OCI-LY3 (cell line): ENCODE measurements at regions not wholly inside any gene's neighbourhood (a gene's known extent, or its start where the extent isn't known, plus 50 kb on each side); places are given as distances from the start of the nearest gene placed in this dataset.
"Not testable (repeated sequence)": the region's sequence is repeated elsewhere in the genome, so short reads cannot be mapped to it uniquely, and the experiment has no call there.

Source experiments
- H2AFZ ChIP-seq: fragments of 200-600, 300-600 bp; shearing (Covaris generic); 2 replicates; pipeline ENCODE4 v1.6.0; 2014; ENCODE audit warnings: antibody characterized with exemption, low read depth, low read length
- H3K27ac ChIP-seq: fragments of 200-600, 300-600 bp; sonication (generic); 2 replicates; pipeline ENCODE4 v1.5.1; 2014; ENCODE audit warnings: mild to moderate bottlenecking, low read length, moderate library complexity, mixed read lengths
- H3K27me3 ChIP-seq: fragments of 200-600, 300-600 bp; sonication (generic); 2 replicates; pipeline ENCODE4 v1.6.1; 2014; ENCODE audit warnings: low read depth, low read length, mixed read lengths
- H3K36me3 ChIP-seq: fragments of 200-600, 300-600 bp; sonication (generic); replicated peaks from 2 replicates; pipeline ENCODE3; 2014; ENCODE audit warnings: low read depth, low read length, mixed read lengths
- H3K4me1 ChIP-seq: fragments of 300-600, 200-600 bp; sonication (generic); 2 replicates; pipeline ENCODE4 v1.6.1; 2014; ENCODE audit warnings: low read length, mixed read lengths
- H3K4me2 ChIP-seq: fragments of 200-600, 300-600 bp; sonication (generic); 2 replicates; pipeline ENCODE4 v1.6.1; 2014; ENCODE audit warnings: low read length, mixed read lengths
- H3K4me3 ChIP-seq: fragments of 300-600, 200-600 bp; sonication (generic); 2 replicates; pipeline ENCODE4 v1.5.1; 2014; ENCODE audit warnings: antibody characterized with exemption, mild to moderate bottlenecking, low read length, moderate library complexity
- H3K79me2 ChIP-seq: fragments of 300-600, 200-600 bp; shearing (Covaris generic); 2 replicates; pipeline ENCODE4 v1.6.1; 2014; ENCODE audit warnings: mild to moderate bottlenecking, low read length, mixed read lengths
- H3K9ac ChIP-seq: fragments of 300-600, 200-600 bp; shearing (Covaris generic); 2 replicates; pipeline ENCODE4 v1.6.0; 2014; ENCODE audit warnings: mild to moderate bottlenecking, low read length, moderate library complexity
- H3K9me3 ChIP-seq: fragments of 200-600, 300-600 bp; shearing (Covaris generic); 2 replicates; pipeline ENCODE4 v1.6.1; 2014; ENCODE audit warnings: low read length, mixed read lengths; ENCODE audit not compliant: insufficient read depth
- H4K20me1 ChIP-seq: fragments of 200-600, 300-600 bp; sonication (generic); 2 replicates; pipeline ENCODE4 v1.6.1; 2016; ENCODE audit warnings: low read length, mixed read lengths; ENCODE audit not compliant: insufficient read depth
- EZH2phosphoT487 ChIP-seq: fragments of 200-600 bp; shearing (Covaris generic); IDR thresholded peaks from 2 replicates; pipeline ENCODE4 v1.6.1; 2018; ENCODE audit warnings: antibody characterized with exemption, mixed run types, low read depth
- TF ChIP-seq, protein P1 (sequence below): fragments of 200-600, 300-600 bp; sonication (generic); IDR thresholded peaks from 2 replicates; pipeline ENCODE4 v1.5.1; 2014; ENCODE audit warnings: antibody characterized with exemption, low read length, low read depth

- Histone ChIP-seq H3K27me3 (no peaks in the 10 kb centered on the region), H3K4me1 (peaks cover 11% of the 10 kb centered on the region), H3K79me2 (no peaks in the 10 kb centered on the region), H3K9ac (no peak overlapping the region), H3K4me3 (no peak overlapping the region), H3K4me2 (peak overlapping the region; percentile 24), H3K9me3 (peaks cover 9% of the 10 kb centered on the region; the same call in 1 of the 2 replicates), H3K36me3 (no peaks in the 10 kb centered on the region), H3K27ac (peak overlapping the region; percentile 21), H2AFZ (no peak overlapping the region), H4K20me1 (no peaks in the 10 kb centered on the region)
- TF ChIP-seq EZH2phosphoT487 = no peak
- TF ChIP-seq, protein P1, sequence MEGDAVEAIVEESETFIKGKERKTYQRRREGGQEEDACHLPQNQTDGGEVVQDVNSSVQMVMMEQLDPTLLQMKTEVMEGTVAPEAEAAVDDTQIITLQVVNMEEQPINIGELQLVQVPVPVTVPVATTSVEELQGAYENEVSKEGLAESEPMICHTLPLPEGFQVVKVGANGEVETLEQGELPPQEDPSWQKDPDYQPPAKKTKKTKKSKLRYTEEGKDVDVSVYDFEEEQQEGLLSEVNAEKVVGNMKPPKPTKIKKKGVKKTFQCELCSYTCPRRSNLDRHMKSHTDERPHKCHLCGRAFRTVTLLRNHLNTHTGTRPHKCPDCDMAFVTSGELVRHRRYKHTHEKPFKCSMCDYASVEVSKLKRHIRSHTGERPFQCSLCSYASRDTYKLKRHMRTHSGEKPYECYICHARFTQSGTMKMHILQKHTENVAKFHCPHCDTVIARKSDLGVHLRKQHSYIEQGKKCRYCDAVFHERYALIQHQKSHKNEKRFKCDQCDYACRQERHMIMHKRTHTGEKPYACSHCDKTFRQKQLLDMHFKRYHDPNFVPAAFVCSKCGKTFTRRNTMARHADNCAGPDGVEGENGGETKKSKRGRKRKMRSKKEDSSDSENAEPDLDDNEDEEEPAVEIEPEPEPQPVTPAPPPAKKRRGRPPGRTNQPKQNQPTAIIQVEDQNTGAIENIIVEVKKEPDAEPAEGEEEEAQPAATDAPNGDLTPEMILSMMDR = no peak
Observed at GRCh38 chr10:89992575-89992974, 291.2 kb downstream of the KIF20B start.

DNA sequence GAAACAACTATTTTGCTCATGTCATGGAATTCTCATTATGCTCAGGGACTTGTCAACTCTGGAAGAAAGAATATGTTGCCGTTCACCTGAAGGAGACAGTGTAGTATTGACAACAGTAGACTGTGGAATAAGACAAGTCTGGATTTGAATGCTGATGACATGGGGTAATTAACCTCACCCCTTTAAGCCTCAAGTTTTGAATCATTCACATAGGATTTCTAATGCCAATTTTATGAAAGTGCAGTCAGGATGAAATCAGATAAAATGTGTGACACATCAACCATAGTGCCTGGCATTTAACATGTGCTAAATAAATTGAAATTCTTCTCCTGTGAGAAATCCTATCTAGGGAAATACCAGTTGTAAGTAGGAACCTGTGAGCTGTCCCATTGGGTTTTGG lies 305.8 kb downstream of the KIF20B start:
- Histone ChIP-seq H3K27me3 (no peaks in the 10 kb centered on the region), H4K20me1 (no peaks in the 10 kb centered on the region), H3K9ac (no peak overlapping the region), H2AFZ (no peak overlapping the region), H3K9me3 (no peaks in the 10 kb centered on the region), H3K4me1 (no peaks in the 10 kb centered on the region), H3K4me2 (no peak overlapping the region), H3K27ac (no peak overlapping the region), H3K36me3 (no peaks in the 10 kb centered on the region), H3K79me2 (no peaks in the 10 kb centered on the region), H3K4me3 (no peak overlapping the region)
- no peak for TF ChIP-seq EZH2phosphoT487
- TF ChIP-seq, protein P1 = no peak

DNA sequence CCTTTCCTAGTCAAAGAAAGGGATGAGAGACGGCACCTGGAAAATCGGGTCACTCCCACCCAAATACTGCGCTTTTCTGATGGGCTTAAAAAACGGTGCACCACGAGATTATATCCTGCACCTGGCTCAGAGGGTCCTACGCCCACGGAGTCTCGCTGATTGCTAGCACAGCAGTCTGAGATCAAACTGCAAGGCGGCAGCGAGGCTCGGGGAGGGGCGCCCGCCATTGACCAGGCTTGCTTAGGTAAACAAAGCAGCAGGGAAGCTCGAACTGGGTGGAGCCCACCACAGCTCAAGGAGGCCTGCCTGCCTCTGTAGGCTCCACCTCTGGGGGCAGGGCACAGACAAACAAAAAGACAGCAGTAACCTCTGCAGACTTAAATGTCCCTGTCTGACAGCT lies 309.9 kb downstream of the KIF20B start:
- not testable (repeated sequence) for H3K36me3 ChIP-seq, H3K9ac ChIP-seq, H3K4me1 ChIP-seq, H3K9me3 ChIP-seq, H3K27me3 ChIP-seq, H3K4me3 ChIP-seq, H3K27ac ChIP-seq, H4K20me1 ChIP-seq, H3K4me2 ChIP-seq, H2AFZ ChIP-seq, H3K79me2 ChIP-seq

- no peak overlapping the region for H3K4me2 ChIP-seq
Observed at GRCh38 chr10:90018819-90019218, 317.4 kb downstream of the KIF20B start.

More at GRCh38 chr10:90018819-90019218, 317.4 kb downstream of the KIF20B start:
- no peak overlapping the region for H2AFZ ChIP-seq
- H3K79me2 ChIP-seq = no peaks in the 10 kb centered on the region
- H3K9me3 ChIP-seq = no peaks in the 10 kb centered on the region
- no peaks in the 10 kb centered on the region for H3K27me3 ChIP-seq
- H3K9ac ChIP-seq = no peak overlapping the region
- H3K4me3 ChIP-seq = no peak overlapping the region
- TF ChIP-seq, protein P1 = no peak
- no peak for TF ChIP-seq EZH2phosphoT487
- no peak overlapping the region for H3K27ac ChIP-seq
- peaks cover 8% of the 10 kb centered on the region for H3K4me1 ChIP-seq
- H3K36me3 ChIP-seq = no peaks in the 10 kb centered on the region
- H4K20me1 ChIP-seq = no peaks in the 10 kb centered on the region
